ENCODE measurements at regions not wholly inside any gene's neighbourhood (a gene's known extent, or its start where the extent isn't known, plus 50 kb on each side); places are given as distances from the start of the nearest gene placed in this dataset.

DNA sequence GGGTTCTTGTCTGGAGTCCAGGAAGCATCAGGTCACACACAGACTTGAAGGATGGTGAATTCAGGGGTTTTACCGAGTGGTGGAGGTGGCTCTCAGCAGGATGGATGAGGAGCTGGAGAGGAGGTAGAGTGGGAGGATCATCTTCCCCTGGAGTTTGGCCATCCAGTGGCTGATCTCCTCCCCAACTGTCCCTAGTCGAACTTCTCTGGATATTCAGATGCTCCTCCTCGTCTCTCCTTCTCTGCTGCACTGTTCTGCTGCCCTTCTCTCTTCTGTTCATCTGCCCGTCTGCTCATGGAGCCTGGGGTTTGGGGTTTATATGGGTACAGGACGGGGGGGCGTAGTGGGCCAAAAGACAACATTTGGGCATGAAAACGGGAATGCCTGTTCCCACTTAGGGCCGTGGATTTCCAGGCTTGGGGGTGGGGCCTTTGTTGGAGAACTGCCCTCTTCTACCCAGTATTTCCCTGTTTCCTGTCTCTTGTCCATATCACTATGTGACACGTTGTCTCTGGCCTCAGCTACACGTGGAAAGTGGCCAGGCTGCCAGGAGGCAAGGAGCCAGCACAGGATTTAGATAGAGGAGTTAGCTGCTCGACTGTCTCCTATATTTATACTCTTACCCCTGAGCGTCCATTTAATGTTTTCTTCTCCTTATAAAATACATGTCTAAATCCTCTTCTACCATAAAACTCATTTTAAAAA lies 76.7 kb downstream of the SIPA1L2 start:
- DNase-seq (no peak), ATAC-seq (ENCODE audit: poor library complexity) (no peak)
- Mint-ChIP-seq H3K4me1 (ENCODE audit: low read depth) (peaks cover 8% of the 10 kb centered on the region), H3K9me3 (no peaks in the 10 kb centered on the region), H3K27me3 (no peaks in the 10 kb centered on the region), H3K4me3 (no peak overlapping the region), H3K36me3 (ENCODE audit: low read depth) (no peaks in the 10 kb centered on the region), H3K27ac (no peak overlapping the region)
- TF ChIP-seq, protein P1, sequence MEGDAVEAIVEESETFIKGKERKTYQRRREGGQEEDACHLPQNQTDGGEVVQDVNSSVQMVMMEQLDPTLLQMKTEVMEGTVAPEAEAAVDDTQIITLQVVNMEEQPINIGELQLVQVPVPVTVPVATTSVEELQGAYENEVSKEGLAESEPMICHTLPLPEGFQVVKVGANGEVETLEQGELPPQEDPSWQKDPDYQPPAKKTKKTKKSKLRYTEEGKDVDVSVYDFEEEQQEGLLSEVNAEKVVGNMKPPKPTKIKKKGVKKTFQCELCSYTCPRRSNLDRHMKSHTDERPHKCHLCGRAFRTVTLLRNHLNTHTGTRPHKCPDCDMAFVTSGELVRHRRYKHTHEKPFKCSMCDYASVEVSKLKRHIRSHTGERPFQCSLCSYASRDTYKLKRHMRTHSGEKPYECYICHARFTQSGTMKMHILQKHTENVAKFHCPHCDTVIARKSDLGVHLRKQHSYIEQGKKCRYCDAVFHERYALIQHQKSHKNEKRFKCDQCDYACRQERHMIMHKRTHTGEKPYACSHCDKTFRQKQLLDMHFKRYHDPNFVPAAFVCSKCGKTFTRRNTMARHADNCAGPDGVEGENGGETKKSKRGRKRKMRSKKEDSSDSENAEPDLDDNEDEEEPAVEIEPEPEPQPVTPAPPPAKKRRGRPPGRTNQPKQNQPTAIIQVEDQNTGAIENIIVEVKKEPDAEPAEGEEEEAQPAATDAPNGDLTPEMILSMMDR (IDR thresholded peaks at IDR 0.05): no peak
- CTCF ChIA-PET: no interaction called here
- no peak overlapping the region for H3K27ac ChIP-seq (ENCODE audit: low read depth in 1 of 2, low read length in 2 of 2)
- H3K9me3 ChIP-seq (ENCODE audit: control insufficient read depth in 1 of 2, insufficient read depth in 1 of 2, low read length in 2 of 2): no peaks in the 10 kb centered on the region
- no peaks in the 10 kb centered on the region for H3K36me3 ChIP-seq (ENCODE audit: insufficient read depth, low read length)
- POLR2A ChIA-PET: no interaction called here
- peaks cover 0 to 4% of the 10 kb centered on the region in 2 experiments for H3K27me3 ChIP-seq (ENCODE audit: control insufficient read depth in 1 of 2, insufficient read depth in 2 of 2, low read length in 2 of 2)
- no peaks in the 10 kb centered on the region for H3K4me1 ChIP-seq (ENCODE audit: insufficient read depth, low read length)
- intact Hi-C loops (cut with DNase I, micrococcal nuclease): no loop called here
- H3K4me3 ChIP-seq (ENCODE audit: low read length): no peak overlapping the region

DNA sequence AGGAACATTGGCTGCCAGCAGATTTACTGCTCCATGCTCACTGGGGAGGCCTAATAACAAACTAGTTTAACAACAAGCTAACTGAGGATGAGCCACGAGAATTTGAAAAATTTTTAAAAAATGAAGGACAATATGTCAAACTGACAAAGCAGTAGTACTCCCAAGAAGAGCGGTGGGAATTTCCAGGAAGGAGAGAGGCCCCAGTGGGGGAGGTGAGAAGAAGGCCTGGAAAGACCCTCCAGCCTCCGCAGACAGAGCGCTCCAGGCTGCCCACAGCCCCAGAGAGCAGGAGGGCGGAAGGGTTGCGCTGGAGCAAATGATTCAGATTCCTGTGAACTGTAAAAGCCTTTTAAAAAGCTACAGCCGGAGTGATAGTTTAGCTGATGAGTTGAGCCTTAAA lies 78.5 kb downstream of the SIPA1L2 start:
- H3K4me1 Mint-ChIP-seq (ENCODE audit: low read depth): no peaks in the 10 kb centered on the region
- Histone ChIP-seq H3K36me3 (ENCODE audit: insufficient read depth, low read length) (no peaks in the 10 kb centered on the region), H3K27me3 (ENCODE audit: control insufficient read depth in 1 of 2, insufficient read depth in 2 of 2, low read length in 2 of 2) (peaks cover 0 to 4% of the 10 kb centered on the region in 2 experiments), H3K4me3 (ENCODE audit: low read length) (no peak overlapping the region), H3K9me3 (ENCODE audit: control insufficient read depth in 1 of 2, insufficient read depth in 1 of 2, low read length in 2 of 2) (no peaks in the 10 kb centered on the region), H3K4me1 (ENCODE audit: insufficient read depth, low read length) (no peaks in the 10 kb centered on the region), H3K27ac (ENCODE audit: low read depth in 1 of 2, low read length in 2 of 2) (no peak overlapping the region)
- H3K27me3 Mint-ChIP-seq: no peaks in the 10 kb centered on the region
- no peaks in the 10 kb centered on the region for H3K36me3 Mint-ChIP-seq (ENCODE audit: low read depth)
- no peaks in the 10 kb centered on the region for H3K9me3 Mint-ChIP-seq
- ChIA-PET CTCF (no interaction called here), POLR2A (no interaction called here)
- no peak for ATAC-seq (ENCODE audit: poor library complexity)
- TF ChIP-seq, protein P1 (IDR thresholded peaks at IDR 0.05): no peak
- intact Hi-C loops (cut with DNase I, micrococcal nuclease): no loop called here
- DNase-seq: no peak
- H3K4me3 Mint-ChIP-seq: no peak overlapping the region
- H3K27ac Mint-ChIP-seq: no peak overlapping the region

DNA sequence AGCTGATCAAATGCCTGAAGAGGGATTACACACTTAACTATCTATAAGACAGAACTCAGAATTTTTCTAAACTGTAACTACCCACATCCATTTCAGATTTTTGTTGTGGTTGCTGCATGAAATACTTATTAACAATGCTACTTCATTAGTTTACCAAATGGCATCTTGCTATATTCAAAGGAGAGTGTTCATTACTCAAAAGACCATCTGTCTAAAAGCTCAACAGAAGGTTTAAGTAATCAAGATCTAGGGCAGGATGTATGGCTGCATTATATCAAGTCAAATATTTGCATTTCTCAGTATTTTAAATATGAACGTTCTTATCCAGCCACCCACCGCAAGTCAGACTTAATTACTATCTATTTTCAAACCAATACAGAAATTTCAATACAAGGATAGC lies 79.9 kb downstream of the SIPA1L2 start:
- DNase-seq (no peak), ATAC-seq (ENCODE audit: poor library complexity) (no peak)
- H3K27me3 ChIP-seq (ENCODE audit: control insufficient read depth in 1 of 2, insufficient read depth in 2 of 2, low read length in 2 of 2): peaks cover 0 to 4% of the 10 kb centered on the region in 2 experiments
- Mint-ChIP-seq H3K9me3 (no peaks in the 10 kb centered on the region), H3K4me3 (no peak overlapping the region), H3K27me3 (no peaks in the 10 kb centered on the region), H3K4me1 (ENCODE audit: low read depth) (no peaks in the 10 kb centered on the region), H3K27ac (no peak overlapping the region), H3K36me3 (ENCODE audit: low read depth) (no peaks in the 10 kb centered on the region)
- no peak overlapping the region for H3K4me3 ChIP-seq (ENCODE audit: low read length)
- POLR2A ChIA-PET: no interaction called here
- H3K9me3 ChIP-seq (ENCODE audit: control insufficient read depth in 1 of 2, insufficient read depth in 1 of 2, low read length in 2 of 2): no peaks in the 10 kb centered on the region
- CTCF ChIA-PET: interaction anchor here (1.4 kb wide), 1 partner anchor 10 kb away, joined by 3 read pairs; no protein-coding TSS in a partner anchor
- H3K36me3 ChIP-seq (ENCODE audit: insufficient read depth, low read length): no peaks in the 10 kb centered on the region
- H3K27ac ChIP-seq (ENCODE audit: low read depth in 1 of 2, low read length in 2 of 2): no peak overlapping the region
- H3K4me1 ChIP-seq (ENCODE audit: insufficient read depth, low read length): no peaks in the 10 kb centered on the region
- intact Hi-C loops (cut with DNase I, micrococcal nuclease): no loop called here
- TF ChIP-seq, protein P1 (IDR thresholded peaks at IDR 0.05): no peak
